Activated T-helper 9 cell treated with anti-CD3 and anti-CD28 coated beads, Interleukin-2, amount 50 U/mL, for 16 hours (primary cell): ENCODE measurements at regions not wholly inside any gene's neighbourhood (a gene's known extent, or its start where the extent isn't known, plus 50 kb on each side); places are given as distances from the start of the nearest gene placed in this dataset.
"Not testable (repeated sequence)": the region's sequence is repeated elsewhere in the genome, so short reads cannot be mapped to it uniquely, and the experiment has no call there.

Source experiments
- DNase-seq: peaks from one replicate; pipeline ENCODE4 v3.0.0-alpha.2; 2020; ENCODE audit warnings: low read depth

- DNase-seq = no peak
Measured at GRCh38 chr1:5140962-5141361, 486.6 kb downstream of the AJAP1 start.

- no peak for DNase-seq
Measured at GRCh38 chr1:5140136-5140535, 485.7 kb downstream of the AJAP1 start.

DNA sequence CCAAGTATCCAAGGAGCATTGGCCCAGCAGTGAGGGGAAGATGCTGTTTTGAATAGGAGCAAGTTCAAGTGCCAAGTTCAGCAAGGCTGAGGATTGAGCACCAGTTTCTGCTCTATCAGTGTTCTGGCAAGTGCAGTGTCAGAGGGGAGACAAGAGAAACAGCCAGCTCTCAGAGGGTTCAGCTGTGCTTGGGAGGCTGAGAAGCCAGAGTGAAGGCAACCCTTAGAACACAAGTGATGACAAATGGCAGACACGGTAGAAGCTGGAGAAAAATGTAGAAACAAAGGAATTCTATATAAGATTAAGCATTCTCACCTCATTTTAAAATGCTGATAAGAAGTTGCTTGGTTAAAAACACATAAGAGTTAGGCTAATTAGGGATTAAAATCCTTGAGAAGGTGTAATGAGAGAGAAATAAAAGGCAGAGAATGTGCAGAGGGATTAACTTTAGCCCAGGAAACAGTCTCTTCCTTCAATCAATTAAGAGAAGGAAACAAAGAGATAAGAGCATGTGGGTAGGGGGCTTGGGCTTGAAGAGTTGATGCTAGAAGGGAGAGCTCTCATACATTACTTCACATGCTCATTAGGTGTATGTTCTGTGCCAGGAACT lies 475.4 kb downstream of the AJAP1 start:
- no peak for DNase-seq

- DNase-seq = no peak
Measured at GRCh38 chr1:5125208-5125607, 470.8 kb downstream of the AJAP1 start.

DNA sequence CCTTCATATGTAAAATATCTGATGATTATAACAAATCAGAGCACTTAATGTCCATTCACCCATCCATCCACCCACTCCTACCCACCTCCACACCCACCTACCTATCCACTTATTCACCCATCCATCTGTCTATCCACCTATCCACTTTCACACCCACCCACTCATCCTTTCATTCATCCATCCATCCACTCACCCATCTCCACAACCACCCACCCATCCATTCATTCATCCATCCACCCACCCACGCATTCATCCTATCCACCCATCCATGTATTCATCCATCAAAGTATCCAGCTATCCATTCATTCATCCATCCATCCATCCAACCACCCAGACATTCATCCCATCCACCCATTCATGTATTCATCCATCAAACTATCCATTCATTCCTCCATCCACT lies 466.1 kb downstream of the AJAP1 start:
- DNase-seq = no peak

DNA sequence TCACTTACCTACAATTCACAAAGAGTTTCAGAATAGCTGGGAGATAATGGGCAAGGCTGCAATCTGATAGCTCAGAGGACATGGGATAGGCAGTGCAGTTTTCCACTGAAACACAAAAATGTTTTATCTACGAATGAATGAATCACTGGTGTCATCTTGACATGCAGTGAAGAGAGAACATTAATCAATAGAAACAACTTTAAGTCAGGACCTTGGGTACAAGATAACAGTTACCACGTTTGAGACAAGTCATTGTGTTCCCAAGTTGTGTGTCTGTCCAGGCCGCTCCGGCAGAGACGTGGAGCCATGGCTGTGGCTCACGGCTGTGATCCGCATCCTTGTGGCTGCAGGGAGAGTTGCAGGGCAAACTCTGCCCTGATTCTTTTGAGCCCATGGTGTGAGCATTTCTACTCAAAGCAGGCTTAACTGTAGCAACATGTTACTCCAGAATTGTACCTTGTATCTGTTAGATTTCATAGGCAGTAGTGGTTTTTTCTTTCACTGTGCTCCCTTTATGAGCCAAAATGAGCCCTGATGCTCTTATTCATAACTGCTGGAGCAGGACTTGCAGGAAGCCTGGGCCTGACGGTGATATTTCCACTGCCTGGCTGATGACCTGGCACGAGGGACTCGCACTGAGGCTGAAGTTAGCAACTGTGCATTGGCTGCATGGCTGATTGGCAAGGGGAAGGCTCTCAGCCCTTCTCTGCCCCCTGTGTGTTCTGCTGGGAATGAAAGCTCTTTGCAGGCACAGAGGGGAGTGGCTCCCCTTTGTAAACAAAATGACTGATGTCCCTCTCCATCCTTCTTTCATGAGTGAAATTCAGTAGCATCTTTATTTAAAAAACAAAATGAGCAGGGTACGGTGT lies 465.2 kb downstream of the AJAP1 start:
- no peak for DNase-seq

- not testable (repeated sequence) for DNase-seq
Measured at GRCh38 chr1:5118771-5119170, 464.4 kb downstream of the AJAP1 start.

- not testable (repeated sequence) for DNase-seq
Measured at GRCh38 chr1:5118292-5118691, 463.9 kb downstream of the AJAP1 start.

DNA sequence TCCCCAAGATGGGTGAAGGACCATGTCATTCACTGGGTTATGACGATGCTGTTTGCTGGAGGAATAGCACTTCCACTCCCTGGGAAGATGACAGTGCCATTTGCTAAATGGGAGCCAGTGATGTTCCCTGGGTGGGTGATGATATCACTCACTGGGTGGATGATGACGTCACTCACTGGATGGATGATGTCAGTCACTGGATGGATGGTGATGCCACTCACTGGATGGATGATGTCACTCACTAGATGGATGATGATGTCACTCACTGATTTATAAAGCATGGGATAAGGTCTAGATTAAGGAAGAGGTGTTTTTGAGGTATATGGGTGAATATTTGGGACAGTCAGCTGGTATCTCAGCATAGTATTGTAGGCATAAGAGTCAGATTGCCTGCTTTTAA lies 457.2 kb downstream of the AJAP1 start:
- DNase-seq = no peak

DNA sequence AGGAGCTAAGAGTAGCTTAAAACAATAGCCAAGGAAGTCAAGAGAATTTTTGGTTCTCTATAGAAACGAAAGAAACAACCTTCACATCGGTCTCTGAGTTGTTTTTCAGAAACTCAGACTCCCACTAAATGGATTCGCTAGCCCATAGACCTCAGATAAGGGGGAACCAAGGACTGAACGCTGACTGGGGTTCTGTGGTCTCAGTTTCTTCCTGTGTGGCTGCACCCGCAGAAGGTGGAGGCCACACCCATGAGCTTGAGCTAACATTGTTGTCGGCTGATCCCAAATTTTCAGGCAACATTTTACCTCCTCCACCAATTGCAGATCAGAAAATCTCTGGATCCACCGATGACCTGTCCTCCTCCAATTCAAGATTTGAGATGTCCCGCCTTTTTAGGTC lies 456.1 kb downstream of the AJAP1 start:
- DNase-seq = no peak

DNA sequence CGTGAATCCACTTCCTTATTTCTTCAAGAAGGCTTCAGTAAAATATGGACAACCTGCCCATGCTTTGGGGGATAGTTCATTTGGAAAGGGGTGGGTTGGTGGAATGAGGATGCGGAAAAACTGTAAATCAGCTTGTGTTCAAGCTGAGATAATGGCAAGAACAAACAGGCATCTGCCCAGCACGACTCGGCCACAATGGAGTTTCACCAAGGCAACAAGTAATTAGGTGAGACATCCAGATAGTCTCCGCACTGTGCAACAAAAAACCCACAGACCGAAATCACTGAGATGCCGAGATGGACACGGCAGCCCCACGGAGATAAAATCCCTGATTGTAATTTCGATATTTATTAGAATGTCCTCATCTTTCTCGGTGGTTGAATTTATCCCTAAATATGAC lies 455.2 kb downstream of the AJAP1 start:
- no peak for DNase-seq

GRCh38 chr1:5108740-5109139 lies 454.3 kb downstream of the AJAP1 start:
- DNase-seq = no peak

DNA sequence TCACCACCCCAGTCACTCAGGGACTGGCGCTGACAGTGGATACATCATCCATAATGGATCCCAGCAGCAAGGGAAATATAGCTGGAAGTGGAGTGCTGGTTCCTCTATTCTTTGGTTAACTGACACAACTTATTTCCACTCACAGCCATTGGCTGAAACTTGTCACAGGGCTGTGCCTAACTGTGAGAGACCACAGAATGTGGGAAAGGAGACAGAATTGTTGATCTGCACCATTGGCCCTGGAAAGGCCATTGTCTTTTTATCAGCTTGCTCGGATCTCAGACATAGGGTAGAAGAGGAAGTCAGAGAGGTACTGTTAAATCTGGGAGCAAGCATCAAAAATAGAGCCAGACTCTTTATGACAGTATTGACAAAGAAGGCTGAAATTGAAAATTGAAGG lies 451.3 kb downstream of the AJAP1 start:
- no peak for DNase-seq

- DNase-seq = no peak
Measured at GRCh38 chr1:5099558-5099957, 445.1 kb downstream of the AJAP1 start.

- DNase-seq = no peak
Measured at GRCh38 chr1:5098981-5099385, 444.6 kb downstream of the AJAP1 start.

DNA sequence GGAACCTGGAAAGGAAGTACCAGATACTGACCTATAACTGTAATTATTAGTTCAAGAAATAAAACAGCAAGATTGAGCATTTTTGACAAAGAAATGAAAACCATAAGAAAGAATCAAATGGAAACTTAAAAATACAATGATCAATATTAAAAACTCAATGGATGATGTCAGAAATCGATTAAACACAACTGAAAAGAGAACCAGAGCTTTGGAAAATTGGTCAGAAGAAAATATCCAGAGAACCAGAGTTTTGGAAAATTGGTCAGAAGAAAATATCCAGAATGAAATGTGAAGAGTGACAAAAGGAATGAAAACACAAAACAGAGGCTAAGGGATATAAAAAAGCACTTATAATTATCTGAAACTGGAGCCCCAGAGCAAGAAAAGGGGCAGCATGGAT lies 438.6 kb downstream of the AJAP1 start:
- no peak for DNase-seq

DNA sequence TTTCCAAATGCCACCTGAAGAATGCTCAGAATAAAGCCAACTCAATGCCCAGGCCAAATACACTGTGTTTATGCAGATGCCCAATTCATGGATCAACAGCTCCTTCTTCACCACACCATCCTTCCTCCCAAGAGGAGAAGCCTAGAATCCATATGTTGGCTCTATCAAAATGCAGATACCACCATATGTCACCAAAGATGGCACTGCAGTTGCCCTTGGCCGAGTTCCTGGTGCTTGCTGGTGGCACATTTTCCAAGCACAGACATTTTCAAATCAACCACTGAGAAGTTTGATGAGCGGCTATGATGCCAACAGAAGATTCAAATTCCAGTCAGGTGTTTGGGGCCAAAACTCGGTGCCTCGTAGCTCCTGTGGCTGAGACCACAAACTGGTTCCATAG lies 430.3 kb downstream of the AJAP1 start:
- no peak for DNase-seq

DNA sequence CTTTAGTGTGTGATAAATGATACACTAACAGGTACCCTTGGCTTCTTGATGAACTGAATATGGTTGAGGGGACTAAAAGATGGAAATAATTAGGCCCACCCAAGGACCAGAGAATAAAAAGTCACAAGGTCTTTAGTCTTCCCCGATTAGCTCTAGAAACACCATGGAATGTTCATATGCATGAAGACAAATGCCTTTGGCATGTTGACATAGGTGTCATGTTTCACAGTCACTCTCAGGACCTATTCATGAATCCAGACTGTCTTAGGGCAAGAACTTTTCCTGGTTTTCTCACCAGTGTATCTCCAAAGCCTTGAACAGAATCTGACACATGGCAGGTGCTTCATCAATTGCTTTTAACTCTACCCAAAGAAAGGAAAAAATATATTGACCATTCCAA lies 412.8 kb downstream of the AJAP1 start:
- no peak for DNase-seq

- no peak for DNase-seq
Measured at GRCh38 chr1:5053744-5054143, 399.3 kb downstream of the AJAP1 start.

DNA sequence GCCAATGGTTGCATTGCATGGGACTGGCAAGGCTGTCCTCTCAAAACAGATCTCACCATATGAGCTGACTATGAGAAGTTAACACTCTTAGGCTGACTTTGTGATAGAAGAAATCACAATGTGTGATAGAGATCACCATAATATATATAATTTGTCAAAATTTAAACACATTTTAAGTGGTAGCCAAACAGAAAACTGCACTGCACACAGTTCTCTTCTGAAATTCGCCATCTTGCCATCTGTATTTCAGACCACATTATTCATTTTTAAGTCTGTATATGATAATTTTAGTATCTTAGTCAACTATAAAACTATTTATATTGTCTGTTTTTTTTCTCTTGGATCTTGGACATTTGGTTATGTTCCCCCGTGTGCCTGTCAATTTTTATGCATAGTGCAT lies 374.7 kb downstream of the AJAP1 start:
- DNase-seq = no peak

GRCh38 chr1:5012249-5012648 lies 357.8 kb downstream of the AJAP1 start:
- DNase-seq = no peak

- no peak for DNase-seq
Measured at GRCh38 chr1:5010656-5011055, 356.2 kb downstream of the AJAP1 start.

DNA sequence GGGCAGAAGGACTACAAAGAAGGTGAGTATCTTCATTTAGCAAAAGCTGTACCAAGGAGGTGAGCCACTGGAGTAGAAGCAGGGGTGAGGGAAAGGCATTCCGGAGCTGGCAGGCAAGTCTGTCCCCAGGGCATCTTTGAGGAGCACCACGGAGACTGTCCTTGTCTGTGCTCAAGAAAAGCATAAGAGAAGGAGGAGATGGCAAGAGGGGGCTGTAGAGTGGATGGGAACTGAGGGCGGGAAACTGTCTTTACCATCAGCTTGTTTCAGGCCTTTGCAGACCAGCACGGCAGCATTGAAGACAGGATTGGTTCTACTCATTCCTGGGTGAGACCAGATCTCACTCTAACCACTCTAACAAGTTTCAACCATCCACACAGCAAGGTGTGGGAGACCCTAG lies 355.8 kb downstream of the AJAP1 start:
- DNase-seq = no peak
